ENCODE measurements at regions not wholly inside any gene's neighbourhood (a gene's known extent, or its start where the extent isn't known, plus 50 kb on each side); places are given as distances from the start of the nearest gene placed in this dataset.

DNA sequence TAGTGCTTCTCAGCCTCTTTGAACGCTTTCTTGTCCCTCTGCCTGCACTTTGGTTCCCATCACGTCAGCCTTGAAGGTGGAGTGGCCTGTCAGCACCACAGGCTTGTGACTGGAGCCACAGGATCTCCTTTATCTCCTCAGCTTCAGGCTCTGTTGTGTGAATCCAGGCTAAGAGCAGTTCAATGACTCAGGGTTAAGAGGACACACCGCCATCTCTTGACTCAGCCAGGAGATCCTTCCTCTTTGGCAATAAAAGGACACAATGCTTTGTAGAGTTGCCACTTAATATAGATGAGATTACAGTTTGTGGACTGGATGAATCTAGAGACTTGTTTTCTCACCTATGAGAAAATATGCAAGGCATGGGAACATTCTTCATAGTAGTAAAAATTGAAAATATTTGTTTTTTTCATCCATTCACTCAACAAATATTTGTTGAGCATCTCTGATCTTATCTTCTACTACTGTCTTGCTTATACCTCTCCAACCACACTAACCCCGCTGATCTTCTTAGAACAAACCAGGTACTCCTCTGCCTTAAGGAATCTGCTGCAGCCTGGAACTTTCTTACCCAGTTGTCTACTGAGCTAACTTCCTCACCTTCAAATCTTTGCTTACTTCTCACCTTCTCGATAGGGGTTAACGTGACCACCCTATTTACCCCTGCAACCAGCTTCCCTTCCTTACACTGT lies 62.3 kb downstream of the UCHL1 start:
- no peak for DNase-seq

- DNase-seq, result no peak
These were observed 62.8 kb downstream of the UCHL1 start for GRCh38 chr4:41319553-41319952.

DNA sequence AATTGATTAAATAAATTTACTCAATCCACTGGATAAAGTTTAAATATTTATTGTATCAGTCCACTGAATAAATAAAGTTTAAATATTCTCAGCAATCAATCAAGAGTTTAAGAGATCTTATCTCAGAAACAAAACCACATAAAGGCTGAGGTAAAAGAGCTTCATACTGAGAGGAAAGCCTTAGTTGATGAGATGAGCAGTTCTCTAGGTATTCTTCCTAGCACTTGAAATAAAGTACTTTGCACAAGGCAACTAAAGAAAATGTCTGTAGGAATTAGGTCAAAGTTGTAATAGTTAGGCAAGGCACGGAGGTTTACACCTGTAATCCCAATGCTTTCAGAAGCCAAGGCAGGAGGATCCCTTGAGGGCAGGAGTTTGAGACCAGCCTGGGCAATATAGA lies 63.5 kb downstream of the UCHL1 start:
- no peak for DNase-seq

GRCh38 chr4:41320786-41321185 lies 64.1 kb downstream of the UCHL1 start:
- no peak for DNase-seq

DNA sequence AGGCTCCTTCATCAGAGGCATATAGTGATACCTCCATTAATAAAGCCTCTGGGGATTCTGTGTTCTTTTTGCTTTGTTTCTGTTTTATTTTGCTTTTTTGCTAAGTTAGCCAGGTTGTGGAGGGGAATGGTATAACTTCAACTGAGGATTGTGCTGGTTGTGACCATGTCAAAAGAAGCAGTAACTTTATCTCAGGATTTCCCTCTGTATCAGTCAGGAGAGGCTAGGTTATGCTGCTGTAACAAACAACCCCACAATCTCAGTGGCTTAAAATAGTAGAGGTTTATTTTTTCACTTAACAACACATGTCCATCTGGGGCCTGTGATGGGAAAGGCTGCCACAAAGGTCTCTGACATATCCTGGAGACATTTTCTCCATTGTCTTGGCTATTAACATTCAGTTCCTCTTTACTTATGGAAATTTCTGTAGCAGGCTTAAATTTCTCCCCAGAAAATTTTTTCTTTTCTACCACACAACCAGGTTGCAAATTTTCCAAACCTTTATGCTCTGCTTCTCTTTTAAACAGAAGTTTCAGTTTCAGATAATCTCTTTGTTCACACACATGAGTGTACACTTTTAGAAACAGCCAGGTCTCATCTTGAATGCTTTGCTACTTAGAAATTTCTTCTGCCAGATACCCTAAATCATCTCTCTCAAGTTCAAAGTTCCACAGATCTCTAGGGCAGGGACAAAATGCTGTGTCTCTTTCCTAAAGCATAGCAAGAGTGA lies 64.7 kb downstream of the UCHL1 start:
- DNase-seq, result no peak

DNA sequence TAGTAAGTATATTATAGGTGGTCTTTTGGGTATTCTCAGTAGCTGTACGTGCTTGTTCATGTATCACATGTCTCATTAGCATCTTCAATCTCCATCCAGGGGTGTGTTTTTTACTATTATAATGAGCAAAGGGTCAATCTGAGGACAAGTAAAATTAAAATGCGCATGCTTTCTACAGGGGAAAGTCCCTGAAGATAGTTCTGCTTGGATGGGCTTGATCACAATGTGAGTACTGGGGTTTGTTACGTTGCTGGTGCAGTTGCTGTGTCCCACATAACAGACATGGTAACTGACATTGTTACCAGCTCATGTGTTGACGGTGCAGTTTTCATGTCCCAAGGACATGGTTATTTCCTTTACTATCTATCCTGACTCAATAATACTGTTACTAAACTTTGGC lies 65.9 kb downstream of the UCHL1 start:
- DNase-seq, result no peak

GRCh38 chr4:41323179-41323578 lies 66.5 kb downstream of the UCHL1 start:
- DNase-seq, result no peak

GRCh38 chr4:41323706-41324105 lies 67.0 kb downstream of the UCHL1 start:
- DNase-seq, result no peak

- no peak for DNase-seq
These were observed 68.1 kb downstream of the UCHL1 start for GRCh38 chr4:41324861-41325260.

DNA sequence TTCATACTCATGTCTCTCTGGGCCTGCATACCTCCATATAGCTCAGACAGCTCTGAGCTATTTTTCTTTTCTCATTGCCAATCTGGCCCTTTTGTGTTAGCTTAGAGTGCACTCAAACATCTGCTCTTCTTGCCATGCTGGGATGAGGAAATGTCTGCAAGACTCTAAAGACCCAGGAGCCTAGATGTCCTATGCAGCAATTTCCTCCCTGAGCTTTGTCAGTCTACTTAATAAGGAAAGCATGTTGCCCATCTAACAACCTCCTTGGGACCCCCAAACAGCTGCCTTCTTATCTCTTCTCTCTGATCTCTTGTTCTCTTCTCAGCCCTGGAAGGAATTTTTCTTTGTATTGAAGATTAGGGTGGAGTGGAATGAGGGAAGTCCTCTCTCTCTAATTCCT lies 69.2 kb downstream of the UCHL1 start:
- no peak for DNase-seq

DNA sequence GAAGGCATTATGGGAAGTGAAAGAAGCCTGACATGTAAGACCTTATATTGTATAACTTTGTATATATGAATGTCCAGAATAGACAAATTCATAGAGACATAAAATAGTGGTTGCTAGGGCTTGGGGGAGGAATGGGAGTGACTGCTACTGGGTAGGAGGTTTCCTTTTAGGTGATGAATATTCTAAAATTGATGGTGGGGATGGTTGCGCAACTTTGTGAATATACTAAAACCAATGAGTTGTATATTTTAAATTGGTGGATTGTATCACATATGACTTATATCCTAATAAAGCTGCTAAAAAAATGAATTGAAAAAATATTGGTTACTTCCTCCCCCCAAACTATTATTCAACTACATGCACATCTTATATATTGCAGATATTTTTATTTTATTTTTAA lies 70.0 kb downstream of the UCHL1 start:
- no peak for DNase-seq

DNA sequence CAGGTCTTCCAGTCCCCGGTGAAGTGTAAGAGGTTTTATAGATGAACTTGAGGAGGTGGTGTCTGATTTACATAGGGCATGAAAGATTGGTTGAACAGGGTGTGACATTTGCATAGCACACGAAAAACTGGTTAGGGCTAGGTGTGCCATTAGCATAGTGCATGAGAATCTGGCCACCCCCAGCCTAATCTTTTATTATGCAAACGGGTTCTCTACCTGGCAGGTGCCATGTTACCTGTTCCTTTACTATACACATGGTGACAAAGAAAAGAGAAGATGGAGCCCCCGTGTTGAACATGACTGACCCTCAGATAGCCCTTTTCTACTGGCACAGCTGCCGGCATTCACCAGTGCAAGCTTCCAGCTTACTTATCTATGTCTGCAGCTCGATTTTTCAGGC lies 71.0 kb downstream of the UCHL1 start:
- DNase-seq, result no peak

DNA sequence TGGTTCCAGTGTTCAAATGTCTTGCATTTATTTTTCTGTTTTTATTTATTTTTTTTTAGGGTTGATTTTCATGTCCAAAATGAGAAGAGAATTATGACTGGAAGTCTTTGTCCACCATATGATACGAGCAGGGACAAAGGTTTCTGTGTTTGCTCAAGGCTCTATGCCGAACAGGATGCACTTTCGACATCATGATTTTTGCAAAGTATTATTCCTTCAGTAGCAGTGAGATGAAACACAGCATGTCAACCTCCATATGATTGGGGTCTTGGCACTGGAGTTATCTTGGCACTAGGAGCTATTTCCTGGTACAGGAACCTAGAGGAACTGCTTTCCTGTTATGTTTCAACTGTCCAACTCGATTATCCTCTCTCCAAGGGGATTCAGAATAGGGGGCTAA lies 72.6 kb downstream of the UCHL1 start:
- DNase-seq, result no peak

GRCh38 chr4:41331224-41331623 lies 74.5 kb downstream of the UCHL1 start:
- DNase-seq, result no peak

DNA sequence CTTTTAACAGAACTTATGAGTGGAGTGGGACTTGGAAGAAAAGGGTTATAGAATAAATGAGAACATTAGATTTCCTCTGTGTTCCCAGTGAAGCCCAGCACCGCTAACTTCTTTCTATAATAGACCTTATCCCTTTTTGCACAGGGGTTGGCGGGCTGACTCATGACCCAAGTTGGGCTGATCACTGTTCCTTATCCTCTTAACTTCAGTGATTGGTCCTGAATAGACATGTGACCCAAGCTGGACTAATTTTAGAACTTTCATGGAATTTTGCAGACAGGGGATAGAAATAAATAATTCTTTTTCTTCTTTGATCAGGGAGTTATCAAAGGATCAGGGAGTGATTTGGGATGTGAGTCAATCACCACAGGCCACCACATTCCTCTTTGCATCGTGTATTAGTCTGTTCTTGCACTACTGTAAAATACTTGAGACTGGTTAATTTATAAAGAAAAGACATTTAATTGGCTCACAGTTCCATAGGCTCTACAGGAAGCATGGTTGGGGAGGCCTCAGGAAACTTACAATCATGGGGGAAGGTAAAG lies 75.9 kb downstream of the UCHL1 start:
- no peak for DNase-seq

- no peak for DNase-seq
These were observed 77.5 kb downstream of the UCHL1 start for GRCh38 chr4:41334182-41334581.

- DNase-seq, result peak; percentile 49
These were observed 83.4 kb downstream of the UCHL1 start for GRCh38 chr4:41339812-41340809.

GRCh38 chr4:41346306-41347061 lies 89.8 kb downstream of the UCHL1 start:
- DNase-seq, result no peak

DNA sequence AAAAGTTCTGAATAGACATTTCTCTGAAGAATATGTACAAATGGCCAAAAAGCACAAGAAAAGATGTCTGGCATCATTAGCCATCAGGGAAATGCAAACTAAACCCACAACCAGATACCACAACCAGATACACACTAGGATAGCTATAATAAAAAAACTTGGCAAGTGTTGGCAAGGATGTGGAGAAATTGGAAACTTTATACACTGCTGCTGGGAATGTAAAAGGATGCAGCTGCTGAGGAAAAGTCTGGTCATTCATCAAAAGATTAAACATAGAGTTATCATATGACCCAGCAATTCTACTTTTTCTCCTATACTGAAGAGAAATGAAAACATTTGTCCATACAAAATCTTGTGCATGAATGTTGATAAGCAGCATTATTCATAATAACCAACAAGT lies 92.3 kb downstream of the UCHL1 start:
- DNase-seq, result no peak

- no peak for DNase-seq
These were observed 102.1 kb downstream of the UCHL1 start for GRCh38 chr4:41358647-41359421.

DNA sequence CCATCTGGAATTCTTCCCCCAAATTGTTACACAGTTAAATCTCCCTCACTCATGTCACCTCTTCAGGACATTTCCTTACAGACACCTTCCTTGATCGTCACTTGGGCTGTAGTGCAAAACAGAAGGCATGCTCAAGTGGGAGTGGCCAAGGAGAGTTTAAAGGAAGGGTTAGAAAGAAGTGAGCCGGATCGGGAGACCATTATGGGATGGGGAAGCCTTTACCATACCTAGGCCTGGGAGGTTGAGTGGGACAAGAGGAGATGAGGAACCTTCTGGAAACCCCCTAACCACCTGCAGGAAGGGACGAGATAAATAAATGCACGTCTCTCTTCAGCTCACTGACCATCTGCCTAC lies 102.7 kb downstream of the UCHL1 start:
- DNase-seq, result no peak
